HG03108 (cell line): ENCODE measurements at regions not wholly inside any gene's neighbourhood (a gene's known extent, or its start where the extent isn't known, plus 50 kb on each side); places are given as distances from the start of the nearest gene placed in this dataset.

Experiments used
- ATAC-seq: cut with Tn5 transposase; IDR thresholded peaks from one replicate; pipeline ENCODE4 v1.9.1; 2021; ENCODE audit warnings: moderate library complexity; ENCODE audit not compliant: unreplicated experiment

GRCh38 chr13:74045583-74045982, 88.6 kb downstream of the KLF12 start:
- ATAC-seq = no peak

- no peak for ATAC-seq
Observed at GRCh38 chr13:74043237-74043636, 91.0 kb downstream of the KLF12 start.

GRCh38 chr13:74040200-74040599, 94.0 kb downstream of the KLF12 start:
- ATAC-seq = peak; percentile 82

GRCh38 chr13:74039667-74040066, 94.5 kb downstream of the KLF12 start:
- ATAC-seq = no peak

GRCh38 chr13:74039154-74039553, 95.0 kb downstream of the KLF12 start:
- no peak for ATAC-seq

GRCh38 chr13:74037762-74038161, 96.4 kb downstream of the KLF12 start:
- ATAC-seq = no peak

- ATAC-seq = no peak
Observed at GRCh38 chr13:74036373-74036772, 97.8 kb downstream of the KLF12 start.

GRCh38 chr13:74035896-74036295, 98.3 kb downstream of the KLF12 start:
- no peak for ATAC-seq

- no peak for ATAC-seq
Observed at GRCh38 chr13:74032325-74032724, 101.9 kb downstream of the KLF12 start.

GRCh38 chr13:74027161-74027779, 106.9 kb downstream of the KLF12 start:
- peak; percentile 39 for ATAC-seq

- ATAC-seq = peak; percentile 88
Observed at GRCh38 chr13:74026753-74027152, 107.5 kb downstream of the KLF12 start.

- no peak for ATAC-seq
Observed at GRCh38 chr13:74025369-74025768, 108.8 kb downstream of the KLF12 start.

GRCh38 chr13:74024856-74025255, 109.3 kb downstream of the KLF12 start:
- no peak for ATAC-seq

GRCh38 chr13:74024314-74024713, 109.9 kb downstream of the KLF12 start:
- ATAC-seq = no peak

GRCh38 chr13:74023484-74023883, 110.7 kb downstream of the KLF12 start:
- no peak for ATAC-seq

GRCh38 chr13:74021505-74021904, 112.7 kb downstream of the KLF12 start:
- no peak for ATAC-seq

- ATAC-seq = no peak
Observed at GRCh38 chr13:74018062-74018431, 116.2 kb downstream of the KLF12 start.

- peak; percentile 88 for ATAC-seq
Observed at GRCh38 chr13:74017301-74018061, 116.7 kb downstream of the KLF12 start.

GRCh38 chr13:74015137-74015536, 119.1 kb downstream of the KLF12 start:
- no peak for ATAC-seq

- no peak for ATAC-seq
Observed at GRCh38 chr13:74009100-74009668, 125.0 kb downstream of the KLF12 start.

GRCh38 chr13:74006666-74007065, 127.5 kb downstream of the KLF12 start:
- no peak for ATAC-seq
